CD4-positive, alpha-beta T cell treated with Interleukin-4 for 4 hours (primary cell): ENCODE measurements at regions not wholly inside any gene's neighbourhood (a gene's known extent, or its start where the extent isn't known, plus 50 kb on each side); places are given as distances from the start of the nearest gene placed in this dataset.
"Not testable (repeated sequence)": the region's sequence is repeated elsewhere in the genome, so short reads cannot be mapped to it uniquely, and the experiment has no call there.

Experiments used
- DNase-seq: peaks from one replicate; pipeline ENCODE4 v3.0.0-alpha.2; 2020

DNA sequence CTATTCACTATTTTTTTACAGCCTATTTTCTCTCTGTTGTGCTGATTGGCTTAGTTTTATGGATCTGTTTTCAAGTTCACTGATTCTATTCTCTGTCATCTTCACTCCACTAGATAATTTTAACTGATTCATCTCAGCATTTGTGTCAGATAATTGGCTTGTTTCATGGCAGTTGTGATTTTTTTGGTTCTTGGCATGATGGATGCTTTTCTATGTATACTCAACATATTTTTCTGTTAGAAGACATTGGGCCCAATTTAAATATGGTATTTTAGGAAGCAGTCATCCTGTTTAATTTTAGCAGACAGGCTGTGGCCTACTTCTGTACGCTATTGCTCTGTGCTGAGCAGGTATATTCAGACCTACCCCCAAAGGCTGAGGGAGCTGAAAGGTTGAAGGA, 1865.3 kb upstream of the ACO1 start:
- DNase-seq, result no peak

DNA sequence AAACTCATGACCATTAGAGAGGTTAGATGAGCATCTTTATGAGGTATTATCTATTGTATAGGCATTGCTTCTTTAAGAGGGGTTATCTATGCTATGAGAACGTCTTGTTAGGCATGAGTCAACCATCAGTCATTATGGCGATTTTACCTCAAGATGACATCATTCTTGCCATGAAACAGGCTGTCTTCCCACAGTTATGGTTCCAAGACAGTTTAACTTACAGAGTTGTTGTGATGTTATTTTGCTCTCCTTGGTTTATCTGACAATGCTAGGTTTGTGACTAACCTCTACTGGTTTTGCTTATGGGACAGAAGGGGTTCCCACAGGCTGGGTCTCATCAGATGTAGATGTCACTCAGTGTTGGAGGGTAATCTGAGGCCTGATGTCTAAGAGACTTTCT, 1864.7 kb upstream of the ACO1 start:
- DNase-seq, result no peak

DNA sequence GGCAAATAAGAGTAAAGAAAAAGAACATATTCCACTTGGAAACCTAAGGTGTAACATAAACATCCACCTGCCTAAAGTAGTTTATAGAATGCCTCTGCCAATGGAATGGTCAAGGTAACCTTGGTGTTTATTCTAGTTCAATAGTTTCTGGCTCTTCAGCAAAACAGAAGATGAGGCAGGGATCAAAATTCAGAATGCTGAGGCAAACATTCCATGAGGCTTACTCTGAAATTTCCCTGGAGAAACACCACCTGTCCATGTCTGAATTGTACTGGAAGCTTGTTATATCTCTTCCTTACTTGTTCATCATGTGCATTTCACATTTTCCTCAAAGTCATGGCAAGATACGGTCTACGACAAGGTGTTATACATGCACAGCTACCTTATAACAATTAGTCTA, 1862.4 kb upstream of the ACO1 start:
- DNase-seq, result no peak

DNA sequence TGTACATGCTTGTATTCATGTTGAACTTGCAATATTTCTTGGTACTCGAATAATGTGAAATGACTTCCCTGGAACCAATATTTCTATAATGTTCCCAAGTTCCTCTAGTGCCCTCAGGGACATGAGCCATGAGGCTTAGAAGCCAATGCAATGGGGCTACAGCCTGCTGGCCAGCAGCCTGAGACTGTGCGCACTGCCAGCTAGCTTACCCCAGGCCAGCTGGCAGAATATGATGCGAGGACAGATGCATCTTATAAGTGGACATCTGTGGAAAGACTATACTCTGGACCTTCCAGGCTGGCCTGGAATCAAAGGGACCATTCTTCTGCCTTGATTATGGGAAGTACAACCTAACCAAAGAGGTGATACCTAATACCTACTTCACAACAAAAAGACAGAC, 1862.0 kb upstream of the ACO1 start:
- DNase-seq, result no peak

DNA sequence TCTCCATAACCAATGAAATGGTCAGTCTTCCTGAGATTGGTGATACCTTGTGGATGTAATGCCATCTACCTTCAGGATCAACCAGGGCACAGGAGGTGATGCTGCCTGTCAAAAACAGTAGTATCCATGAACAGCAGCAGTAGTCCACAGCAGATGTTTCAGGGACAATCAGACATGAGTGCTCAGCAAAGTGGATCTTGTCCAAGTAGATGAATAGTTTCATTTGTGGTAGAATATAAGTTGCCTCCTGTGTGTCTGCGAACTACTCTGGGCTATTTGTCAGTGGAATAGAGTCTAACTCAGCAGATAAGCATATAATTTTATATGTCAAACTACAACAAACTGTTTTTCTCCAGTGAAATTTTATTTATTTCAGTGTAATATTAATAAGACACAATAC, 1860.1 kb upstream of the ACO1 start:
- no peak for DNase-seq

DNA sequence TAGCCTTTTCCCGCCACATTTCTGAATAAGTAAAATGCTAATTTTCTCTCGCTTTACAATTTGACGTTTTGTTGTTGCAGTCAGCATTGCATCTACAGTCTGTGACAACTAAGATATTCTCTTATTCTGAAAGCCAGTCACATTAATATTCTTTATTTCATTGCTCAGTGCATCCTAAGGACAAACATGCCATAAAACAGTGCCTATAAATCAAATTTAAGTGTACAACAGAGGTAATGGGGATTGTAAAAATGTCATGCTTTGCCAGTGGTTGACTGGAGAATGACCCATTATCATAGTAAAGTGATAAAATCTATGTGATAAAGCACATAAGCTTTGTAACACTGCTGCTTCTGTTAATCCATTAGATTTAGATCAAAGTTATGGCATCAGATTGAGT, 1850.0 kb upstream of the ACO1 start:
- no peak for DNase-seq

DNA sequence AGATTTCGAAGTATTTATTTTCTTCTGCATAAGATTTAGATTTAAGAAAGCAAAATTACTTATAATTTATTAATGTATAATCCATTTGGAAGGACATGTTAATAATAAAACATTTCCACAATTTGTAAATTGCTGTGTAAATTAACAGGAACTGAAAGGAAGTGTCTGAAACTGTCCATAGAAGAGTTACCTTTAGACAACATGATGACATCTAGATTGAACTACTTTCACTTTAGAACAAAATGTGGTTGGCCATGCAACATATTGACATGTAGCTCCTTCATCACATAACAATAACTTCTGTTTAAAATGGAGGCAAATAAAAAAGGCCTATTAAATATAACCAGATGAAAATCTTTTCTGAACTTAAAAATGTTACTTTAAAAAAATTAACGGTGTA, 1849.5 kb upstream of the ACO1 start:
- no peak for DNase-seq

DNA sequence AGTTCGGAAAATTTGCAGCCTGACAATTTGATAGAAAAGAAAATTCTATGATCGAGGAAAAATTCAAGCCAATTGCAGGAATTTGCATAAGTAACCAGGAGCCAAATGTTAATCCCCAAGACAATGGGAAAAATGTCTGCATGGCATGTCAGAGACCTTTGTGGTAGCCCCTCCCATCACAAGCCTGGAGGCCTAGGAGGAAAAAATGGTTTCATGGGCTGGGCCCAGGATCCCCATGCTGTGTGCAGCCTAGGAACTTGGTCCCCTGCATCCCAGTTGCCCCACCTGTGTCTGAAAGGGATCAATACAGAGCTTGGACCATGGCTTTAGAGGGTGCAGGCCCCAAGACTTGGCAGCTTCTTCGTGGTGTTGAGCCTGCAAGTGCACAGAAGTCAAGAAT, 1847.9 kb upstream of the ACO1 start:
- no peak for DNase-seq

DNA sequence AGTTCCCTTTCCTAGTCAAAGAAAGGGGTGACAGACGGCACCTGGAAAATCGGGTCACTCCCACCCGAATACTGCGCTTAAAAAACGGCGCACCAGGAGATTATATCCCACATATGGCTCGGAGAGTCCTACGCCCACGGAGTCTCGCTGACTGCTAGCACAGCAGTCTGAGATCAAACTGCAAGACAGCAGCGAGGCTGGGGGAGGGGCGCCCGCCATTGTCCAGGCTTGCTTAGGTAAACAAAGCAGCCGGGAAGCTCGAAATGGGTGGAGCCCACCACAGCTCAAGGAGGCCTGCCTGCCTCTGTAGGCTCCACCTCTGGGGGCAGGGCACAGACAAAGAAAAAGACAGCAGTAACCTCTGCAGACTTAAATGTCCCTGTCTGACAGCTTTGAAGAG, 1844.7 kb upstream of the ACO1 start:
- DNase-seq, result not testable (repeated sequence)

DNA sequence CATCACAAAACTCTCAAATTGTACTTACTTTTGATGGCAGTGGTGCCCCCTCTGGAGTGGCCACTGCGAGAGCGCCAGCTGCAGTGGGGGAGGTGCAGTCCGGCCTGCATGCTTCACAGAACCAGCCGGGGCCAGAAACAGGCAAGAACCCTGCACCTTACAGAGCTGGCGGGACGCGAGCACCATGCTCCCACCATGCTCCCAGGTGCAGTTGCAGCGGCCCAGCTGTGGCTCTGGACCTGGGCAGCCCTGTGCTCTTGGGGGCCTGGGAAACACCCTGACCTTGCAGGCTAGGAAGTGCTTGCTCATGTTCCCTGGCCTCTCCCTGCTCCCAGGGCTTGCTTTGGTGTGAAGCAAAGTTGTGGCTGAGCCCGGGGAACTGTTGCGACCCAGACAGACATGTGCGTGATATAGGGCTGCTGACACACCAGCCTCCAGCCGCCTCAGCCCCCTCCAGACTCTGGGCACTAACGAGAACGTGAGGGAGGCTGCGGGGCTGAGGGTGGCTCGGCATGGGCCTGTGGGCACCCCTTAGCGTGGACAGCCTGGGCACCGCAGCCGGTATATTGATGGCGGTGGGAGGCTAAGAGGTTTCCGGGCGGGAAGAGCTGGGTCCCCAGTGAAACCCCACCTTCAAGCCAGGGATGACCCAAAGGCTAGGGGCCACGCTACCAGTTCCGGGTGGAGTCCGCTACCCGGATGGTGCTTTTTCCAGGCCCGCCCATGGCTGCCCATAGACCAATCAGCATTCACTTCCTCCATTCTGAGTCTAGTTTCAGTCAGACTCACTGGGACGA, 1809.9 kb upstream of the ACO1 start:
- DNase-seq, result no peak

DNA sequence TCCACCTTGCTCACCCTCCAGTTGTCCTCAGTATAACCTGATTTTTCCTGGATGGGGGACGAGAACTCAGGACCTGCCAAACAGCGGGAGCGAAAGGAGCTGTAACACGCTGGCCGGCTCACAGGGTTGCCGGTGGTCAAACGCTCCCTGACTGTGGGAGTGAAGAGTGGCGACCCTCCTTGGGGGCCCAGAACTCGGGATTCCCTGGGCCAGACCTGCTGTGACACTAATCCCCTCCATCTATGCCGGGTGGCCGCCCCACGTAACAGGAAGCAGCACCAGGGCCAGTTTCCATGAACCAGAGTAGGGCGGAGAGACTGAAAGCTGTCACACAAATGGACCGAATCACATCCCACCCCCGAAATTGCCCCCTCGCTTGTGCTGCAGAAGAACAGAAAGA, 1809.2 kb upstream of the ACO1 start:
- no peak for DNase-seq

DNA sequence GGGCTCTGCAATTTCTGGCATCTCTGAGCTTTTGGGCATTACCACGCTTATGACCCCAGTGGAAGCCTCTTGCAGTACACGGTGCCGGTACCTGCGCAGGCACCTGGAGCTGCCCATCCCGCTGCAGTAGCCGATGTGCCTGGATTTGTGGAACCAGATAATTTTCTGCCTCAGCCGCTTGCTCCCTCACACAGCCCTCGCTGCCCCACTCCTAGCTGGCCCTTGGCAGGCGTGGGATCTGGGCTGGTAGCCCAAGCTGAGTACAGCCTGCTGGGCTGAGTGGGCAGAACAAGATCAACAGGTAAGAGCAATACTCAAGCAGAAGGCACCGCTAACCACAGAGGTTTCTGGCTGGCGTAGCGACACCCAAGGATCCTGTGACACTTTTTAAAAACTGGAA, 1808.8 kb upstream of the ACO1 start:
- DNase-seq, result no peak

DNA sequence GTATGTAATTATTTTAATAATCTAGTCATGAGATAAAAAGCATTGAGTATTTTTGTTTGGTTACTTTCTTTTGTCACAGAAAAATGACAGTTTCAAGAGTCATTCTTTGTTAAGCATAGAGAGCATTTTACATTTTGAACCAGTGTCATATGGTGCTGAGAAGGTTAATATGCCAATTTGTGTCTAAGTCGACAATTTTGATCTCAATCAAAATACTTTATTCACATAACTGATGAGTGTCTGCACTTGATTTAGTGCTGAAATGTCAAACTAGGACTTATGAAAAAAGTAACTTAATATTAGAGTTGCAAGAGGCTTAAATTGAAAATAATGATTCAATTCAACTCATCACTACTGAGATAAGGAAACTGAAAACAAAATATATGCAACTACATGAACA, 1804.6 kb upstream of the ACO1 start:
- no peak for DNase-seq

DNA sequence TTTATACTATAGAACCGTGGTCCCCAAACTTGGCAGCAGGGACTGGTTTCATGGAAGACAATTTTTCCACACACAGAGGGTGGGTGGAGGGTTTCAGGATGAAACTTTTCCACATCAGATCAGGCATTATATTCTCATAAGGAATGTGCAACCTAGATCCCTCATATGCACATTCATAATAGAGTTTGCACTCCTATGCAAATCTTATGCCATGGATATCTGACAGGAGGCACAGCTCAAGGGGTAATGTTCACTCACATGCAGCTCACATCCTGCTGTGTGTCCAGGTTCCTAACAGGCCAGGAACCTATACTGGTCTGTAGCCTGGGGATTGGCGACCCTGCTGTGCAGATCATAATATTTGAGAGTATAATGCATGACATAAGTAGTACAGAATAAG, 1802.2 kb upstream of the ACO1 start:
- no peak for DNase-seq

DNA sequence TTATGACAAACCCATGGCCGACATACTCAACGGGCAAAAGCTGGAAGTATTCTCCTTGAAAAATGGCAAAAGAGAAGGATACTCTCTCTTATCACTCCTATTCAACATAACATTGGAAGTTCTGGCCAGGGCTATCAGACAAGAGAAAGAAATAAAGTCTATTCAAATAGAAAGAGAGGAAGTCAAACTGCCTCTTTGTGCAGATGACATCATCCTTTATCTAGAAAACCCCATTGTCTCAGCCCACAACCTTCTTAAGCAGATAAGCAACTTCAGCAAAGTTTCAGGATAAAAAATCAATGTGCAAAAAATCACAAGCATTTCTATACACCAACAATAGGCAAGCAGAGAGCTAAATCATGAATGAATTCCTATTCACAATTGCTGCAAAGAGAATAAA, 1799.9 kb upstream of the ACO1 start:
- DNase-seq, result no peak

DNA sequence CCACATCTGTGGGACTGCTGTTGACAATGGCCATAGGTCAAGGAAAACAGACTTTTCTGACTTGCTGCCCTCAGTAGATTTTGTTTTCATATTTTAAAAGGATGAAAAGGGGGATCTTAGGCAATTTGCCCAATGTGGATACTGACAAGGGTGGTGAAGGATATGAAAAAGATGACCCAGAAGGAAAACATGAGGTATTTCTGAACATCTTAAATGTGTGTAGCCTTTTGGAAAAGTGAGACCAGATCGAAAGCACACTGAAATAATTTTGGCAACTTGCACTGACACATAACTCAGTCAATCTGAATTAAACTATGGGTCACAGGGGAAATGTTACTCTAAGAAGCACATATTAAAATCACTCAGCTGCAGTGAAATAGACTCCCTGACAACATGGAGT, 1793.0 kb upstream of the ACO1 start:
- DNase-seq, result no peak

DNA sequence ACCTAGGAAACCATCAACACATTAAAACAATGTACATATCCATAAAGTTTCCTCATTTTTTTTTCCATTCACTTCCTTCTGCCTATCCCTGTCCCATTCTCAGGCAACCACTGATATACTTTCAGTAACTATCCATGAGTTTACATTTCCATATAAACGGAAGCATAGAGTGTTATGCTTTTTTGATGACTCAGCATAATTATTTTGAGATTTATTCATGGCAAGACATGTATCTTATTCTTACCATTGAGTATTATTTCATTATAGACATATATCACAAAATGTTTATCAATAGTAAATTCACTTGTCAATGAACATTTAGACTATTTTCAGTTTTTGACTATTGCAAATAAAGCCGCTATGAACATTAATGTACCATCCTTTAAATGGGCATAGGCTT, 1786.8 kb upstream of the ACO1 start:
- DNase-seq, result no peak

DNA sequence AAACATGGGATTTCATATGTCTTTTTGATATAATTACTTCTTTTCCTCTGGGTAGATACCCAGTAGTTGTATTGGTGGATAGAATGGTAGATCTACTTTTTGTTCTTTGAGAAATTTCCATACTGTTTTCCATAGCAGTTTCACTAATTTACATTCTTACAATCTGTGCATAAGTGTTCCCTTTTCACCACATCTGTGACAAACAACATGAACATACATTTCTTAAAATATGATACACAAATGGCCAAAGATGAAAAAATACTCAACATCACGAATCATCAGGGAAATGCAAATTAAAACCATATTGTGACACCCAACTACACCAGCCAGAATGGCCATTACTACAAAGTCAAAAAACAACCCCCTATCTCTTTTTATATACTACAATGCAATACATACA, 1778.5 kb upstream of the ACO1 start:
- no peak for DNase-seq

DNA sequence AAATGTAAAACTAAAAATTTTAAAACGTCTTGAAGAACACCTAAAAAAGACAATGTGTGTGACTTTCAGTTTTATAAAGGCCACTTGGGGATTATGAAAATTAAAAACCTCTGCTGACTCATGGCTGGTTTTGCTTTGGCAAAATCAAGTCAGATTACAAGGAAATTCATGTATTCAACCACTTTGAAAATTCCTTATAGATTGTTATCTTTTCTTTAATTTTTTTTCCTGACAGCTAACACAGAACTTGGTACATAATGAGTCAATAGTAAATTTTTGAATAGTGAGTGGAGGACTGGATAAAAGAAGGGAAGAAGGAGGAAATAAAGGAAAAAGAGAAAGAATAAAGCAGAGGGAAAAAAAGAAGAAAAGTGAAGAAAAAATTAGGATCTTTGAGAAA, 1774.7 kb upstream of the ACO1 start:
- no peak for DNase-seq

DNA sequence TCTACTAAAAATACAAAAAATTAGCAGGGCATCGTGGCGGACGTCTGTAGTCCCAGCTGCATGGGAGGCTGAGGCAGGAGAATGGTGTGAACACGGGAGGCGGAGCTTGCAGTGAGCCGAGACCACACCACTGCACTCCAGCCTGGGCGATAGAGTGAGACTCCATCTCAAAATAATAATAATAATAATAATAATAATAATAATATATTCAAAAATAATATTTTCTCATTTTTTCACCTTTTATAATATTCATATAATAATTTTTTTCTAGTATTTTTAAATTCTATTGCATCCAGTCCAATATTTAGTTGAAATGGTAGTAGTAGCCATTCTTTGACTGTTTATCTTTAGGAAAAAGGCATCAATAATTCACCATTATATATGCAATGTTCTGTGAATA, 1767.7 kb upstream of the ACO1 start:
- not testable (repeated sequence) for DNase-seq

DNA sequence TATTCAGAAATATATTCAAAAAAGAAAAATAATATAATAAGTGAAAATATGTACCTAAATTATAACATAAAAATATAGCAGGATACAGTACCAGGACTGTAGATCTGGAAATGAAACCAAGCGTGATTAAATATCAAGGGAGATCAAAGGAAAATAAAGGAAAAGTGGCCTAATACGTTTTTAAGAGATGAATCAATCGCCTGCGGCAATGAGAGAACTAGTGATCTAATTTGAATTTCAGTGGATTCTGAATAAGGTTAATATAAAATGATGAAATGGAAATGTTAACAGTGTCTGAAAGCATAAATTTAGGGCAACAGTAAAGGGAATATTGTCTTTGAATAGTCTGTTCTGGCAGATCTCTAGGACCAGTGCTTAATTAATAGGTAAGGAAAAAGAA, 1761.9 kb upstream of the ACO1 start:
- no peak for DNase-seq

DNA sequence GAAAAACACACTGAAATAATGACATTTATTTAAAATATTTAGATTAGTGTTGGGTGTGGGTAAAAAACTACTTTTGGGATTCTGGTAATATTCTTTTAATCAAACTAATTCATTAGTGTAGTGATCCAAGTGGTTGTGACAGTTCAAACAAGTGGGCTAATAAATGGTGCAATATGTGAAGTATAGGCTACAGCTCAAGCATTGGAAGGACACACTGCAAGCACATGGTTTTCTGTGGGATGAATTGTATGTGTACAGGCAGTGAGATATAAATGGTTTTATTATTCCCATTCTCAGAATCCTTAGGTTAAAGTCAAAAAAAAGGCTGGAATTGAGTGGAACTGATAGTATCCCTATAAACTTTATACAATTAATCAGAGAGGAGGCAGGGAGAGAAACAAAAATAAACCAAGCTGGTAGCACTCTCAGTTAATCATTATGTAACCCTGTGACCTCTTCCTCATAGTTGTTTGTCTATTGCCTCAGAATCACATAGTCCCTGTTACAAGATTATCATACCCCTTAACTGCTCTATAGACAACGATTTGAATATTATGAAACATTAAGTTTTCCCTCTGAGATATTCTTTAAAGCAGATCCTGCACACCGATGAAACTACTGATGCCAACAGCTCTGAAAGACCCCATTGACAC, 1755.4 kb upstream of the ACO1 start:
- no peak for DNase-seq

DNA sequence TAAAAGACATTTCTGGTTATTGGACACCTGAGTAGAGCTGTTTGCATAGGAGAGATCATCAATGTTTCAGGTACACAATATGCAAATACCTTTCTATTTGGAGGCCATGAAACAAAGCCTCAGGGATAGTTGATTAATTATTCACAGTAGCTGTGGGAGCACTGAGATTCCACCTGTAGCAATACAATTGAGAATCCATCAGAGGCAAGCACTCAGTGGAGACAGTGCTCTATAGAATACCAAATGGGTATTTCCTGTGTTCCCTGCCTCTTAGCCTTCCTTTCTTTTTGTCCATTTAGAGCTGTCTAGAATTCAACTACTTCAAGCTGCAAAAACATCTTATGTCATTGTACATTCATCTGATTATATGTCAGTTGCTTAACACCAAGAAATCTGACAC, 1754.0 kb upstream of the ACO1 start:
- DNase-seq, result no peak

DNA sequence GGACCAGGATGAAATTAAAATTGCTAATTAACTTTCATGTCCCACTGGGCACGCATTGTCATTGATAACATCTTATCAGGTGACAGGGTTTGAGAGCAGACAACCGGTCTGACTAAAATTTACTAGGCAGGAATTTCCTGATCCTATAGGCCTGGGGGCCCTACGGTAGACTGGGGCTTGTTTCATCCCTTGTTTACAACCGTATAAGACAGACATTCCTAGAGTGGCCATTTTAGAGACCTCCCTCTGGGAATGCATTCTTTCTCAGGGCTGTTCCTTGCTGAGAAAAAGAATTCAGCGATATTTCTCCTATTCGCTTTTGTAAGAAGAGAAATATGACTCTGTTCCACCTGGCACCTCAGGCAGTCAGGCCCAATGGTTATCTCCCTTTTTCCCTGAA, 1737.8 kb upstream of the ACO1 start:
- DNase-seq, result not testable (repeated sequence)

DNA sequence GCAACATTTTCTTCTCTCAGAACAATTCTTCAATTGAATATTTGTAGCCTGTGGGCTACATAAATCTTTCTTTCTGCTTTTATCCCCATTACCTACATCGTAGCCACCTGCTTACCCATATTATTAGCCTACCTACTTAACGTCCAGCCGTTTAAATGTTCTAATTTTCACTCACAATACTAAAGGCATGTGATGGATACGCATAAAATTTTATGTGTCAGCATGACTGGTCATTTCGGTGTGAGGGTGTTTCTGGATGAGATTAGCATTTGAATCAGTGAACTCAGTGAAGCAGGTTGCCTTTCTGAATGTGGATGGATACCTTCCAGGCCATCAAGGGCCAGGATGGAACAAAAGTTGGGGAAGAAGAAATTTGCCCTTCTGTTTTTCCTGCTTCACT, 1722.5 kb upstream of the ACO1 start:
- no peak for DNase-seq
